Left colon (tissue), 2 donors: ENCODE measurements at regions not wholly inside any gene's neighbourhood (a gene's known extent, or its start where the extent isn't known, plus 50 kb on each side); places are given as distances from the start of the nearest gene placed in this dataset.
"Not testable (repeated sequence)": the region's sequence is repeated elsewhere in the genome, so short reads cannot be mapped to it uniquely, and the experiment has no call there.

ENCODE experiments used
- ATAC-seq: fragments of 200-7000 bp; cut with Tn5 transposase; one replicate; pipeline ENCODE4 v1.9.1; 2020; ENCODE audit warnings: mild to moderate bottlenecking, moderate library complexity
- DNase-seq, 2 donors: peaks; one replicate each; pipeline ENCODE4 v3.0.0-alpha.2; 2020
- intact Hi-C, 2 donors: fragments of 100-400 bp; cut with DNase I in 1 of 2; cut with micrococcal nuclease in 1 of 2; formaldehyde crosslinking; loops; one replicate each; pipeline versions ENCODE4 v1.11.2 to v1.14.0; 2022; cut with DNase I, micrococcal nuclease
- donor health status: DM: no; HTN: no; CAD: no.
- donor health status: DM: yes; HTN: yes; CAD: no.

DNA sequence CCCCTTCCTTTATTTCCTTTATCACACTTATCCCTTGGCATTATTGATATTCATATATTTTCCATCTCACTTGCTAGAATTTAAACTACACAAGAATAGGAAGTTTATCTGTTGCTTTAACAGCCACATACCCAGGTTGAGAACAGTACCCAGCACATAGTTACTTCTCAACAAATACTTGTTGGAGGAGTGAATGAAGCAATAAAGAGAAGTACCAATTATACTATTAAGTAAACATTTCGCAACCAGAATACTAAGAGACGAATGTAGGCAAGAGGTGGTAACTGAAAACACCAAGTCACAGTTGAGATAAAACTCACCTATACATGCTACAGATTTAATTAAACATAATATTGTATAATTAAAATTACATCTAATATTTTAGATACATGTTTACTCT is 110.9 kb downstream of the FSCB start:
- intact Hi-C loops = no loop called here

GRCh38 chr14:44392984-44393383 is 114.1 kb downstream of the FSCB start:
- intact Hi-C loops = no loop called here
- DNase-seq (no peak), ATAC-seq (peak; percentile 94)

More for the DNA sequence above, 110.9 kb downstream of the FSCB start:
- ATAC-seq = peak; percentile 54
- DNase-seq = no peak

- intact Hi-C loops = no loop called here
- ATAC-seq (no peak), DNase-seq (no peak)
Observed at GRCh38 chr14:44388306-44388705, 118.8 kb downstream of the FSCB start.

DNA sequence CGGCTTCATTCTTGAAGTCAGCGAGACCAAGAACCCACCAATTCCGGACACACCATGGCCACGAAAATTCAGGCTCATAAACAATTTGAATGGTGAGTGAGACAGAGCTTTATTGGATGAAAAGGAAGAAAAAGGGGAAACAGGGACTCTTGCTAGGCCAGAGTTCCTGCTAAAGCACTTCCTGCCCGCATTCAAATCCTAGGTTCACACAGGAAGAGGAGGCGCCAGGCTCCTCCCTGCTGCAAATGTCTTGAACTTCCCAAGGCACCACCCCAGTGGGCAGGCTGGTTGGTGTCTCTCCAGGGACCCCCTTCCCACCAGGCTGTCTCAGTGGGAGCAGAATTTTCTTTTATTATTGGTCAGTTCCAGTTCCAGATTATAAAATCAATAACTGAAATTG is 121.2 kb downstream of the FSCB start:
- ATAC-seq (no peak), DNase-seq (no peak)
- intact Hi-C loops = no loop called here

- intact Hi-C loops, ATAC-seq, DNase-seq: not testable (repeated sequence)
Observed at GRCh38 chr14:44385296-44385695, 121.8 kb downstream of the FSCB start.

DNA sequence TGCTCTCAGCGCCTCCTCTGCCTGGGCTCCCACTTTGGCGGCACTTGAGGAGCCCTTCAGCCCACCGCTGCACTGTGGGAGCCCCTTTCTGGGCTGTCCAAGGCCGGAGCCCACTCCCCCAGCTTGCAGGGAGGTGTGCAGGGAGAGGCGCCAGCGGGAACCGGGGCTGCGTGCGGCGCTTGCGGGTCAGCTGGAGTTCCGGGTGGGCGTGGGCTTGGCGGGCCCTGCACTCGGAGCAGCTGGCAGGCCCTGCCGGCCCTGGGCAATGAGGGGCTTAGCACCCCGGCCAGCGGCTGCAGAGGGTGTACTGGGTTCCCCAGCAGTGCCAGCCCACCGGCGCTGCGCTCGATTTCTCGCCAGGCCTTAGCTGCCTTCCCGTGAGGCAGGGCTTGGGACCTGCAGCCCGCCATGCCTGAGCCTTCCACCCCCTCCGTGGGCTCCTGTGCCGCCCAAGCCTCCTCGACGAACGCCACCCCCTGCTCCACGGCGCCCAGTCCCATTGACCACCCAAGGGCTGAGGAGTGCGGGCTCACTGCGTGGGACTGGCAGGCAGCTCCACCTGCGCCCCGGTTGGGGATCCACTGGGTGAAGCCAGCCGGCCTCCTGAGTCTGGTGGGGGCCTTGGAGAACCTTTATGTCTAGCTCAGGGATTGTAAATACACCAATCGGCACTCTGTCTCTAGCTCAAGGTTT is 122.3 kb downstream of the FSCB start:
- intact Hi-C loops, DNase-seq, ATAC-seq: not testable (repeated sequence)

DNA sequence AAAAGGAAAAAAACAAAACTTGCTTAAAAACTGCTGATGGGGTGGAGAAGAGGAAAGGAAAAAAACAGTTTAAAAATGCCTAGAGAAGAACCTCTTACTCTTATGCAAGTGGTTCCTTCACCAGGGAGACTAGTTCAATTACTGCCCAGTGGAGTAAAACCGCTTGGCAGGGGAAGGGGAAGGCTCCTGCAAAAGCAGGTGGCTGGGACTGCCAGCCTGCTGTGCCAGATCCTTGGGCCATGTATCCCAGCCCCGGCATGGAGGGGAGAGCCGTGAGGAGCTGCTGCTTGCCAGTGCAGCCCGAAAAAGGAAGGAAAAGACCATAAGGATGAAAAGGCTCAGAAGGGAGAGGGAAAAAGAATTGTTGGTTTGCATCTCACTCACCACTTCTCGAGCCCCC is 123.0 kb downstream of the FSCB start:
- DNase-seq (no peak), ATAC-seq (no peak)
- intact Hi-C loops = no loop called here

DNA sequence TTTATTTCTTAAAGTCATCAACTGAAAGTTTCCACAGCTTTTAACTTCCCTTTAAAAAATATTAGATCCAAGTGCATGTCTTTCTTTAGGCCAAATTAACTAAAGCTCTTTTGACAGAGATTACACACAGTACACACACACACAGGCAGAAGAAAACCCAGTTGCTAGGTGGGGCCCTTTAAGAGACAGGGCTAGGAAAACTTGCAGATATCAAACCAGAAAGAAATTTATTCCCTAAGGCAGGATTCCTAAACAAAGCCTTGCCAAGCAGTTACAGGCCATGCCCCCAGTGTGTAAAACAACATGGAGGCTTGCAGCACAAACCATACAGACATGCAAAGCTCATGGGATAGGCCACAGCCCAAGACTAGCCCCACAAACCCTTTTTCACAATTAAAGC is 123.4 kb downstream of the FSCB start:
- ATAC-seq (no peak), DNase-seq (no peak)
- intact Hi-C loops = no loop called here

- intact Hi-C loops = no loop called here
- DNase-seq (no peak), ATAC-seq (peak; percentile 22)
Observed at GRCh38 chr14:44379292-44379977, 127.6 kb downstream of the FSCB start.

GRCh38 chr14:44374906-44375305 is 132.2 kb downstream of the FSCB start:
- DNase-seq = no peak
- intact Hi-C loops = no loop called here
- no peak for ATAC-seq

DNA sequence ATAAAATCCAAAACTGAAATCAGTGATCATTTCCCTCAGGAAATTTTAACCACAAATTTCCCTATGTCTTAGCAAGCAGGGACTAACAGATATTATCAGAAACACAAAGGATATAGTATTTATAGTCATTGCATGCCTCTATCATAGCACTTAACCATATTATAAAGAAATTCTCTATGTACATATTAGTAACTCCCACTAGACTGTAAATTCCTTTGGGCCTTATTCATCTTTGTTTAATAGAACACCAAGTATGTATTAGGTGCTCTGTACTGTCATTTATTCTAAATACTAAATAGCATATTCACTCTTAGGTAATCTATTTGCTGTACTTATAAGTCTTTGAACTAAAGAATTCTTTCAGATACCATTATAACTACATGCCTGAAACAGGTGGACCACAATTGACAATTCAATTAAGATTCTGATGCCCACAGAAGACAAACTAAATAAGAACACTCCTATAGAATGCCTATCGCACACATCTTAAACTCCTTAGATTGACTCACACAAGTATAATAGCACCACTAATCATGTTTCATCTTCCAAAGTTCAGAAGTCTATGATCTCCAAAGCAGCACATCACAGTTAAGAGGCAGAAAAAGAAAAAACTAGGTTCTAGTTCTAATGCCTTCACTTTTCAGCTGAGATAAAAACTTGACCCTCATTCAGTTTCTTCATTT is 134.1 kb downstream of the FSCB start:
- intact Hi-C loops = no loop called here
- ATAC-seq = no peak
- DNase-seq = no peak

DNA sequence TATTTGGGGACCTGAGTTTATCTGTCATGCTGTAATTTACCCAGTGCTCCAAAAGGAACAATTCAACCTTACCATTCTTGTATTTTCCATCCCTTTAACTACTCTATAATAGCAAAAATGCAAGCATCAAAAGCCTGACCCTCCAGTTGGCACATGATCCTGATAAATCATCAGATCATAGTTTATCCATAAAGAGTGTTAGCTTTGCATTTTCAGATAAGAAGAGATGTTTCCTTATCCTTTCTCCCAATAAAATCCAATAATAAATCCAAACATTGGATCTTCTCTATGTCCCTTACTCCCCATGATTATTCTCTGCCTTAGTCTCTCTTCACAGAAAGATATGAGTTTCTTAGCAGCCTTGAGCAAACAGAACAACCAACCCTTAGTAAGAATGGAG is 134.9 kb downstream of the FSCB start:
- intact Hi-C loops = no loop called here
- DNase-seq (no peak), ATAC-seq (no peak)

DNA sequence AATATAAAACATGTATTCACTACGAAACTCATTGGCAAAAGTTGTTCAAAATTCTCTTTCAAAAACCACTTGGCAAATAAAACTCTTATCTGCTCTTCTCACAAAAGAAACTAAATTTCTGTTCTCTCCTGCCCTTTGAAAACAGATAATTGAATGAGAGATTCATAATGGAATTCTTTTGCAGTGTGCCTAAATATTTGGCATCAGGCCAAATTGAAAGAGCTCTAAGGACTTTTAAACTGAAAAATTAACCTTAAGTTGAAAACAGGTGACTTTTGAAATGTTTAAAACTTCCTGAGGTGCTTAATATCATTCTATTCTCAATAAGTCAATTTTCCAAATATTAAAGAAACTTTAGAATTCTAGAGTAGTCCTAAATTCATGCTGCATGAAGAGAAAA is 136.4 kb downstream of the FSCB start:
- no peak for ATAC-seq
- DNase-seq = no peak
- intact Hi-C loops = no loop called here

GRCh38 chr14:44369401-44370123 is 137.5 kb downstream of the FSCB start:
- intact Hi-C loops = no loop called here
- peak; percentile 74 for ATAC-seq
- DNase-seq = no peak

DNA sequence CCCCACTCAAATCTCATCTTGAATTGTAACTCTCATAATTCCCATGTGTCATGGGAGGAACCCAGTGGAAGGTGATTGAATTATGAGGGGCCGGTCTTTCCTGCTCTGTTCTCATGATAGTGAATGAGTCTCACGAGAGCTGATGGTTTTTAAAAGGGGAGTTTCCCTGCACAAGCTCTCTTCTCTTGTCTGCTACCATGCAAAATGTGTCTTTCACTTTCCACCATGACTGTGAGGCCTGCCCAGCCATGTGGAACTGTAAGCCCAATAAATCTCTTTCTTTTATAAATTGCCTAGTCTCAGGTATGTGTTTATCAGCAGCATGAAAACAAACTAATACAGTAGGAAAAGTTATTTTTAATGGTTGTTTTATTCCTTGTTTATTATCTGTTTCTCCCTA is 146.0 kb downstream of the FSCB start:
- intact Hi-C loops = no loop called here
- ATAC-seq (no peak), DNase-seq (no peak)

DNA sequence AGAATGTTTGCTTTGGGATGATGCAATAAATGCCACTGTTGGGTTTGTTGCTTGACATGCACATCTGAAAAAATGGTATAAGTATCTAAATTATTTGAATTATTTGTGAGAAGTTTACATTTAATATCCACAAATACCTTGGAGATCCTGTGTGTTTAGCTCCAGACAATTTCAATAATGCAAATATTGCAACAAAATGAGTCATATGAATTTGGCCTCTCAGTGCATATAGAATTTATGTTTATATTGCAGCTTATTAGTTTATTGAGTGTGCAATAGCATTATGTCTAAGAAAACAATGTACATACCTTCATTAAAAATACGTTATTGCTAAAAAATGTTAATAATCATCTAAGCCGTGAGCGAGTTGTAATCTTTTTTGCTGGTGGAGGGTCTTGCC is 153.3 kb downstream of the FSCB start:
- intact Hi-C loops = no loop called here
- DNase-seq = no peak
- ATAC-seq = no peak

DNA sequence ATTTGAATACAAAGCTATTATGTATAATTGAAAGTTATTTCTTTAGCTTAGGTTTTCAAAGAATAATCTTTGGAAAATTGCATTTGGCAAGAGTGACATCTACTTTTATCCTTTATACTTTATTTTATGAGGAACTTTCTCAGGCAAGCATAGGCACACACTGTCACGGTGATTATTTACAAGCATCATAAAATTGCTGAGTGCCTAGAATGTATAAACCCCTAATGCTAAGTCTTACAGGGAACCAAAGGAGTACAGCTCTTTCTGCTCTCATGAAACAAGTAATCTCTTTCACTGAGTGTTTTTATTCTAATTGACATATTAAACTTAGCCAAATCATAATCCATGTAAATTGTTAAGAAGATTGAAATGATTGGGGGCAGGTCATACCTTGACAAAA is 154.9 kb downstream of the FSCB start:
- intact Hi-C loops = no loop called here
- no peak for DNase-seq
- no peak for ATAC-seq

- intact Hi-C loops = no loop called here
- no peak for ATAC-seq
- no peak for DNase-seq
Observed at GRCh38 chr14:44347316-44347715, 159.8 kb downstream of the FSCB start.

GRCh38 chr14:44341116-44341515 is 166.0 kb downstream of the FSCB start:
- intact Hi-C loops = no loop called here

GRCh38 chr14:44339862-44340261 is 167.2 kb downstream of the FSCB start:
- intact Hi-C loops = no loop called here
- ATAC-seq = no peak

More at GRCh38 chr14:44341116-44341515, 166.0 kb downstream of the FSCB start:
- DNase-seq (no peak), ATAC-seq (no peak)

More at GRCh38 chr14:44339862-44340261, 167.2 kb downstream of the FSCB start:
- no peak for DNase-seq
